GM21786 (cell line): ENCODE measurements at regions not wholly inside any gene's neighbourhood (a gene's known extent, or its start where the extent isn't known, plus 50 kb on each side); places are given as distances from the start of the nearest gene placed in this dataset.
A peak's percentile ranks its signal among the peaks of the same experiment; 100 is the strongest.
"Not testable (repeated sequence)": the region's sequence is repeated elsewhere in the genome, so short reads cannot be mapped to it uniquely, and the experiment has no call there.

Experiments
- ATAC-seq: cut with Tn5 transposase; IDR thresholded peaks from one replicate; pipeline ENCODE4 v1.9.1; 2021; ENCODE audit not compliant: unreplicated experiment

GRCh38 chr5:158606233-158606632, 493.5 kb downstream of the EBF1 start:
- ATAC-seq: no peak

- ATAC-seq: no peak
Measured at GRCh38 chr5:158602981-158603380, 496.7 kb downstream of the EBF1 start.

- no peak for ATAC-seq
Measured at GRCh38 chr5:158601118-158601517, 498.6 kb downstream of the EBF1 start.

- no peak for ATAC-seq
Measured at GRCh38 chr5:158600679-158601078, 499.0 kb downstream of the EBF1 start.

GRCh38 chr5:158599157-158599556, 500.6 kb downstream of the EBF1 start:
- ATAC-seq: no peak

GRCh38 chr5:158594595-158595242, 505.0 kb downstream of the EBF1 start:
- ATAC-seq: no peak

GRCh38 chr5:158593925-158594324, 505.8 kb downstream of the EBF1 start:
- no peak for ATAC-seq

- no peak for ATAC-seq
Measured at GRCh38 chr5:158591301-158591863, 508.3 kb downstream of the EBF1 start.

GRCh38 chr5:158590746-158591300, 508.9 kb downstream of the EBF1 start:
- no peak for ATAC-seq

- ATAC-seq: no peak
Measured at GRCh38 chr5:158589939-158590338, 509.8 kb downstream of the EBF1 start.

- no peak for ATAC-seq
Measured at GRCh38 chr5:158588617-158589016, 511.1 kb downstream of the EBF1 start.

- ATAC-seq: no peak
Measured at GRCh38 chr5:158586054-158586453, 513.7 kb downstream of the EBF1 start.

GRCh38 chr5:158582669-158583068, 517.0 kb downstream of the EBF1 start:
- ATAC-seq: not testable (repeated sequence)

- no peak for ATAC-seq
Measured at GRCh38 chr5:158573829-158574228, 525.9 kb downstream of the EBF1 start.

- no peak for ATAC-seq
Measured at GRCh38 chr5:158570502-158570901, 529.2 kb downstream of the EBF1 start.

- no peak for ATAC-seq
Measured at GRCh38 chr5:158569534-158569933, 530.2 kb downstream of the EBF1 start.

GRCh38 chr5:158565017-158565789, 534.5 kb downstream of the EBF1 start:
- no peak for ATAC-seq

- ATAC-seq: no peak
Measured at GRCh38 chr5:158563760-158564390, 535.8 kb downstream of the EBF1 start.

GRCh38 chr5:158561562-158562190, 538.0 kb downstream of the EBF1 start:
- no peak for ATAC-seq

GRCh38 chr5:158560170-158560569, 539.5 kb downstream of the EBF1 start:
- peak; percentile 92 for ATAC-seq

GRCh38 chr5:158559643-158560042, 540.1 kb downstream of the EBF1 start:
- ATAC-seq: peak; percentile 62
